Liver (tissue), 8 donors: ENCODE measurements at regions not wholly inside any gene's neighbourhood (a gene's known extent, or its start where the extent isn't known, plus 50 kb on each side); places are given as distances from the start of the nearest gene placed in this dataset.

ENCODE experiments used
- DNase-seq: peaks from one replicate; pipeline ENCODE4 v3.0.0-alpha.2; 2017; ENCODE audit warnings: low spot score
- H3K27ac ChIP-seq, 2 donors: one replicate each; pipeline ENCODE4 v1.7.0; 2013; ENCODE audit warnings: inconsistent platforms in 2 of 2, low read length in 2 of 2, control low read depth in 1 of 2, low read depth in 1 of 2, mild to moderate bottlenecking in 1 of 2
- H3K27me3 ChIP-seq, 4 donors: one replicate each; pipeline versions ENCODE4 v1.6.1 to v1.7.0; 2013; ENCODE audit warnings: low read length in 3 of 4, inconsistent platforms in 1 of 4, mild to moderate bottlenecking in 1 of 4, moderate library complexity in 1 of 4; ENCODE audit not compliant: control insufficient read depth in 4 of 4, insufficient read depth in 4 of 4
- H3K36me3 ChIP-seq, 4 donors: one replicate each; pipeline versions ENCODE4 v1.6.1 to v1.7.0; 2013; ENCODE audit warnings: low read length in 3 of 4, mild to moderate bottlenecking in 3 of 4, low read depth in 1 of 4, moderate library complexity in 1 of 4; ENCODE audit not compliant: control insufficient read depth in 4 of 4, insufficient read depth in 3 of 4
- H3K4me1 ChIP-seq, 4 donors: one replicate each; pipeline versions ENCODE4 v1.6.1 to v1.7.0; 2013; ENCODE audit warnings: low read length in 3 of 4, mild to moderate bottlenecking in 3 of 4, moderate library complexity in 1 of 4; ENCODE audit not compliant: control insufficient read depth in 4 of 4, insufficient read depth in 4 of 4
- H3K4me3 ChIP-seq, 3 donors: one replicate each; pipeline versions ENCODE4 v1.6.1 to v1.7.0; 2013; ENCODE audit warnings: low read length in 3 of 3, control low read depth in 1 of 3, low read depth in 1 of 3, mild to moderate bottlenecking in 1 of 3
- H3K9ac ChIP-seq, 2 donors: one replicate each; pipeline ENCODE4 v1.7.0; 2013; ENCODE audit warnings: low read length in 2 of 2, mild to moderate bottlenecking in 2 of 2, moderate library complexity in 2 of 2, control low read depth in 1 of 2, low read depth in 1 of 2
- H3K9me3 ChIP-seq, 4 donors: one replicate each; pipeline versions ENCODE4 v1.6.1 to v1.7.0; 2013; ENCODE audit warnings: low read length in 3 of 4; ENCODE audit not compliant: control insufficient read depth in 4 of 4
- EGR1 ChIP-seq, 2 donors: IDR thresholded peaks; 2 replicates each; pipeline ENCODE4 v1.6.1; 2016 to 2018; ENCODE audit warnings: antibody characterized with exemption in 2 of 2, low read depth in 2 of 2
- FOXA1 ChIP-seq: IDR thresholded peaks from 2 replicates; pipeline ENCODE4 v1.6.1; 2016; ENCODE audit warnings: antibody characterized with exemption
- FOXA2 ChIP-seq: IDR thresholded peaks from 2 replicates; pipeline ENCODE4 v1.6.1; 2016; ENCODE audit warnings: antibody characterized with exemption
- GABPA ChIP-seq, 2 donors: IDR thresholded peaks in 1 of 2; conservative IDR thresholded peaks in 1 of 2; 2 replicates each; pipeline ENCODE4 v1.6.1; 2016; ENCODE audit warnings: antibody characterized with exemption in 2 of 2, mild to moderate bottlenecking in 1 of 2, moderate library complexity in 1 of 2
- HNF4A ChIP-seq, 2 donors: conservative IDR thresholded peaks; 2 replicates each; pipeline ENCODE4 v1.6.1; 2016; ENCODE audit warnings: antibody characterized with exemption in 2 of 2, mild to moderate bottlenecking in 2 of 2
- JUND ChIP-seq, 2 donors: IDR thresholded peaks; 2 replicates each; pipeline ENCODE4 v1.6.1; 2016; ENCODE audit warnings: antibody characterized with exemption in 2 of 2
- NR2F2 ChIP-seq: IDR thresholded peaks from 2 replicates; pipeline ENCODE4 v1.6.1; 2016; ENCODE audit warnings: antibody characterized with exemption
- RAD21 ChIP-seq, 2 donors: IDR thresholded peaks; 2 replicates each; pipeline ENCODE4 v1.6.1; 2016; ENCODE audit warnings: antibody characterized with exemption in 2 of 2, mild to moderate bottlenecking in 2 of 2
- RXRA ChIP-seq, 2 donors: IDR thresholded peaks; 2 replicates each; pipeline ENCODE4 v1.6.1; 2017 to 2018; ENCODE audit warnings: antibody characterized with exemption in 2 of 2, mild to moderate bottlenecking in 1 of 2
- SP1 ChIP-seq: IDR thresholded peaks from 2 replicates; pipeline ENCODE4 v1.6.1; 2018; ENCODE audit warnings: antibody characterized with exemption, mild to moderate bottlenecking
- TAF1 ChIP-seq: conservative IDR thresholded peaks from 2 replicates; pipeline ENCODE4 v1.6.1; 2016; ENCODE audit warnings: antibody characterized with exemption, mild to moderate bottlenecking
- YY1 ChIP-seq: IDR thresholded peaks from 2 replicates; pipeline ENCODE4 v1.6.1; 2016; ENCODE audit warnings: antibody characterized with exemption, mild to moderate bottlenecking
- WGBS: extraction: QIAGEN DNeasy Blood & Tissue Kit; methylation state at CpG from one replicate; pipeline ENCODE4 v1.1.7; 2013; 5-methylcytosine and 5-hydroxymethylcytosine counted together
- TF ChIP-seq, protein P1 (sequence below): IDR thresholded peaks from 2 replicates; pipeline ENCODE4 v1.6.1; 2016; ENCODE audit warnings: antibody characterized with exemption, mild to moderate bottlenecking
- TF ChIP-seq, protein P2 (sequence below): fragments of 150-350 bp; IDR thresholded peaks from 2 replicates; pipeline ENCODE4 v1.5.1; 2017; ENCODE audit warnings: improper control_type of control experiment, low read depth, low read length; ENCODE audit not compliant: missing input control
- TF ChIP-seq, protein P3 (sequence below): IDR thresholded peaks from 2 replicates; pipeline ENCODE4 v1.6.1; 2016; ENCODE audit warnings: antibody characterized with exemption
- TF ChIP-seq, protein P4 (sequence below): IDR thresholded peaks from 2 replicates; pipeline ENCODE4 v1.6.1; 2016; ENCODE audit warnings: antibody characterized with exemption
- TF ChIP-seq, protein P5 (sequence below): IDR thresholded peaks from 2 replicates; pipeline ENCODE4 v1.6.1; 2016; ENCODE audit warnings: antibody characterized with exemption
- donor health status: healthy.
- donor health status: healthy.
- donor health status: healthy.
- donor health status: healthy.
- donor health status: healthy.

DNA sequence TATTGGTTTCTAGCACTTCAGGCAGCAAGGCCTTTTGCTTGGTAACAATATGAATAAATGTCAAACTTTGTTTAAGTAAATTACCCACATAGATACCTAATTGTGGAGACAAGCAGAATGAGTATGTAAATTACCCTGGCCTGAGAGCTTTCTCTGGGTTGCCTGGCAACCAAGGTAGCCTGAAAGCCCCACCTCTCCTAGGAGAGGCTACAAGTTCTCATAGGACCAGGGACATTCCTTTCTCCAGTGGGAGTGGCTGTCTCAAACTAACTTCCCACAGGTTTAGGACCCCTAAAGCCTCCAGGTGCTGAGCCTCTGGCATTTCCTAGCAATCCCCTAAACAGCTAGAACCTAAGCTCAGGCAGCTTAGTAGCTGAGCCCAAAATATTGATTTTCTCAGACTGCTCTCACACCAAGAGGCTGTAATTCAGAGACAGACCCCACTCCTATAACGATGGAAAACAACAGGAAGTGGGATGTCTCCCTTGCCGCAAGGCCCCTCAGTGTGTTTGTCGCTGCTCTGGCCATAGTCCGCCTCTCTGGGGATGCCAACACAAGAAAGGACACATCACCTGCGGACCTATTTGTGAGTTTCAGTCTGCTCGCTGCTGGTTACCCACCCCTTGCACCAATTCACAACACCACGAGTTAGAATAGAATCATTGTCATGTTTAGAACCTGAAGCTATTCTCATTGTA, 207.3 kb downstream of the DLEU7 start:
- TF ChIP-seq YY1 (no peak), JUND (IDR thresholded peaks at IDR 0.05) (no peak), HNF4A (conservative IDR thresholded peaks at IDR 0.05) (no peak), FOXA1 (no peak), EGR1 (IDR thresholded peaks at IDR 0.05; ENCODE audit: low read depth in 2 of 2) (no peak), RXRA (IDR thresholded peaks at IDR 0.05) (no peak), NR2F2 (no peak), FOXA2 (no peak), RAD21 (IDR thresholded peaks at IDR 0.05) (no peak), TAF1 (no peak), SP1 (no peak), GABPA (IDR thresholded peaks at IDR 0.05 in 1 of 2, conservative IDR thresholded peaks at IDR 0.05 in 1 of 2) (no peak)
- TF ChIP-seq, protein P1, sequence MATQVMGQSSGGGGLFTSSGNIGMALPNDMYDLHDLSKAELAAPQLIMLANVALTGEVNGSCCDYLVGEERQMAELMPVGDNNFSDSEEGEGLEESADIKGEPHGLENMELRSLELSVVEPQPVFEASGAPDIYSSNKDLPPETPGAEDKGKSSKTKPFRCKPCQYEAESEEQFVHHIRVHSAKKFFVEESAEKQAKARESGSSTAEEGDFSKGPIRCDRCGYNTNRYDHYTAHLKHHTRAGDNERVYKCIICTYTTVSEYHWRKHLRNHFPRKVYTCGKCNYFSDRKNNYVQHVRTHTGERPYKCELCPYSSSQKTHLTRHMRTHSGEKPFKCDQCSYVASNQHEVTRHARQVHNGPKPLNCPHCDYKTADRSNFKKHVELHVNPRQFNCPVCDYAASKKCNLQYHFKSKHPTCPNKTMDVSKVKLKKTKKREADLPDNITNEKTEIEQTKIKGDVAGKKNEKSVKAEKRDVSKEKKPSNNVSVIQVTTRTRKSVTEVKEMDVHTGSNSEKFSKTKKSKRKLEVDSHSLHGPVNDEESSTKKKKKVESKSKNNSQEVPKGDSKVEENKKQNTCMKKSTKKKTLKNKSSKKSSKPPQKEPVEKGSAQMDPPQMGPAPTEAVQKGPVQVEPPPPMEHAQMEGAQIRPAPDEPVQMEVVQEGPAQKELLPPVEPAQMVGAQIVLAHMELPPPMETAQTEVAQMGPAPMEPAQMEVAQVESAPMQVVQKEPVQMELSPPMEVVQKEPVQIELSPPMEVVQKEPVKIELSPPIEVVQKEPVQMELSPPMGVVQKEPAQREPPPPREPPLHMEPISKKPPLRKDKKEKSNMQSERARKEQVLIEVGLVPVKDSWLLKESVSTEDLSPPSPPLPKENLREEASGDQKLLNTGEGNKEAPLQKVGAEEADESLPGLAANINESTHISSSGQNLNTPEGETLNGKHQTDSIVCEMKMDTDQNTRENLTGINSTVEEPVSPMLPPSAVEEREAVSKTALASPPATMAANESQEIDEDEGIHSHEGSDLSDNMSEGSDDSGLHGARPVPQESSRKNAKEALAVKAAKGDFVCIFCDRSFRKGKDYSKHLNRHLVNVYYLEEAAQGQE: no peak
- TF ChIP-seq, protein P2, sequence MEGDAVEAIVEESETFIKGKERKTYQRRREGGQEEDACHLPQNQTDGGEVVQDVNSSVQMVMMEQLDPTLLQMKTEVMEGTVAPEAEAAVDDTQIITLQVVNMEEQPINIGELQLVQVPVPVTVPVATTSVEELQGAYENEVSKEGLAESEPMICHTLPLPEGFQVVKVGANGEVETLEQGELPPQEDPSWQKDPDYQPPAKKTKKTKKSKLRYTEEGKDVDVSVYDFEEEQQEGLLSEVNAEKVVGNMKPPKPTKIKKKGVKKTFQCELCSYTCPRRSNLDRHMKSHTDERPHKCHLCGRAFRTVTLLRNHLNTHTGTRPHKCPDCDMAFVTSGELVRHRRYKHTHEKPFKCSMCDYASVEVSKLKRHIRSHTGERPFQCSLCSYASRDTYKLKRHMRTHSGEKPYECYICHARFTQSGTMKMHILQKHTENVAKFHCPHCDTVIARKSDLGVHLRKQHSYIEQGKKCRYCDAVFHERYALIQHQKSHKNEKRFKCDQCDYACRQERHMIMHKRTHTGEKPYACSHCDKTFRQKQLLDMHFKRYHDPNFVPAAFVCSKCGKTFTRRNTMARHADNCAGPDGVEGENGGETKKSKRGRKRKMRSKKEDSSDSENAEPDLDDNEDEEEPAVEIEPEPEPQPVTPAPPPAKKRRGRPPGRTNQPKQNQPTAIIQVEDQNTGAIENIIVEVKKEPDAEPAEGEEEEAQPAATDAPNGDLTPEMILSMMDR: no peak
- TF ChIP-seq, protein P3, sequence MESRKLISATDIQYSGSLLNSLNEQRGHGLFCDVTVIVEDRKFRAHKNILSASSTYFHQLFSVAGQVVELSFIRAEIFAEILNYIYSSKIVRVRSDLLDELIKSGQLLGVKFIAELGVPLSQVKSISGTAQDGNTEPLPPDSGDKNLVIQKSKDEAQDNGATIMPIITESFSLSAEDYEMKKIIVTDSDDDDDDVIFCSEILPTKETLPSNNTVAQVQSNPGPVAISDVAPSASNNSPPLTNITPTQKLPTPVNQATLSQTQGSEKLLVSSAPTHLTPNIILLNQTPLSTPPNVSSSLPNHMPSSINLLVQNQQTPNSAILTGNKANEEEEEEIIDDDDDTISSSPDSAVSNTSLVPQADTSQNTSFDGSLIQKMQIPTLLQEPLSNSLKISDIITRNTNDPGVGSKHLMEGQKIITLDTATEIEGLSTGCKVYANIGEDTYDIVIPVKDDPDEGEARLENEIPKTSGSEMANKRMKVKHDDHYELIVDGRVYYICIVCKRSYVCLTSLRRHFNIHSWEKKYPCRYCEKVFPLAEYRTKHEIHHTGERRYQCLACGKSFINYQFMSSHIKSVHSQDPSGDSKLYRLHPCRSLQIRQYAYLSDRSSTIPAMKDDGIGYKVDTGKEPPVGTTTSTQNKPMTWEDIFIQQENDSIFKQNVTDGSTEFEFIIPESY: no peak
- TF ChIP-seq, protein P4, sequence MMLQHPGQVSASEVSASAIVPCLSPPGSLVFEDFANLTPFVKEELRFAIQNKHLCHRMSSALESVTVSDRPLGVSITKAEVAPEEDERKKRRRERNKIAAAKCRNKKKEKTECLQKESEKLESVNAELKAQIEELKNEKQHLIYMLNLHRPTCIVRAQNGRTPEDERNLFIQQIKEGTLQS: no peak
- TF ChIP-seq, protein P5, sequence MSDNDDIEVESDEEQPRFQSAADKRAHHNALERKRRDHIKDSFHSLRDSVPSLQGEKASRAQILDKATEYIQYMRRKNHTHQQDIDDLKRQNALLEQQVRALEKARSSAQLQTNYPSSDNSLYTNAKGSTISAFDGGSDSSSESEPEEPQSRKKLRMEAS: no peak
- no peak overlapping the region for H3K9ac ChIP-seq
- H3K9me3 ChIP-seq: no peaks in the 10 kb centered on the region
- no peak overlapping the region for H3K4me3 ChIP-seq
- no peaks in the 10 kb centered on the region for H3K36me3 ChIP-seq
- H3K27me3 ChIP-seq: no peaks in the 10 kb centered on the region
- 67% methylated on average over 7 of the region's 7 CpGs for WGBS
- DNase-seq: no peak
- peak overlapping the region; percentile 19 to 32 for H3K27ac ChIP-seq
- no peaks in the 10 kb centered on the region for H3K4me1 ChIP-seq
